Endothelial cell of umbilical vein (primary cell): ENCODE measurements at regions not wholly inside any gene's neighbourhood (a gene's known extent, or its start where the extent isn't known, plus 50 kb on each side); places are given as distances from the start of the nearest gene placed in this dataset.

Source experiments
- POLR2A ChIP-seq: IDR thresholded peaks from 2 replicates; pipeline ENCODE4 v1.6.1; 2012; ENCODE audit warnings: low read depth, mild to moderate bottlenecking, control low read depth, low read length
- POLR2AphosphoS5 ChIP-seq: IDR thresholded peaks from 2 replicates; pipeline ENCODE4 v1.6.1; 2012; ENCODE audit warnings: low read depth, mild to moderate bottlenecking, control low read depth, low read length, moderate library complexity; ENCODE audit not compliant: insufficient read depth
- TF ChIP-seq, protein P1 (sequence below), 2 donors: IDR thresholded peaks; 1 replicate in 1 of 2; 2 replicates in 1 of 2; pipeline ENCODE4 v1.5.1; 2011; ENCODE audit warnings: low read length in 2 of 2, mild to moderate bottlenecking in 2 of 2, moderate library complexity in 2 of 2, control low read depth in 1 of 2, inconsistent platforms in 1 of 2, low read depth in 1 of 2; ENCODE audit not compliant: insufficient read depth in 1 of 2; ENCODE audit errors: extremely low read depth in 1 of 2

DNA sequence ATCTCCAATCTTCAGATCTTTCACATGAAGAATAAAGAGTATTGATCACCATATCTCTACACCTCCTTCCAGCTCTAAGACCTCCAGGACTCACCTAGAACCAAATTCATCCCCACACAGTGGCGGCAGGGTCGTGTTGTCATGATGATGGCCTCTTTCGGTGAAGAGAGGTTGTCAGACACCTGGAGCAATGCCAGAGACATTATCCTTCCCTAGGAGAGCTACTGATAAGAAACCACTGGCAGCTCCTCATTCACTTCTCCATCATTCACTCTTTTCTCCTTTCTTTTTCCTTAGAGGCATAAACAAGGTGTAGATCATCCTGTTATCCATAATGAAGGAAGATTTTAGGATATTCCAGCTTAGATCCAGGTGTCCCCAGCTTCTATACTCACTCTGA is 197.9 kb upstream of the TNP1 start:
- TF ChIP-seq, protein P1, sequence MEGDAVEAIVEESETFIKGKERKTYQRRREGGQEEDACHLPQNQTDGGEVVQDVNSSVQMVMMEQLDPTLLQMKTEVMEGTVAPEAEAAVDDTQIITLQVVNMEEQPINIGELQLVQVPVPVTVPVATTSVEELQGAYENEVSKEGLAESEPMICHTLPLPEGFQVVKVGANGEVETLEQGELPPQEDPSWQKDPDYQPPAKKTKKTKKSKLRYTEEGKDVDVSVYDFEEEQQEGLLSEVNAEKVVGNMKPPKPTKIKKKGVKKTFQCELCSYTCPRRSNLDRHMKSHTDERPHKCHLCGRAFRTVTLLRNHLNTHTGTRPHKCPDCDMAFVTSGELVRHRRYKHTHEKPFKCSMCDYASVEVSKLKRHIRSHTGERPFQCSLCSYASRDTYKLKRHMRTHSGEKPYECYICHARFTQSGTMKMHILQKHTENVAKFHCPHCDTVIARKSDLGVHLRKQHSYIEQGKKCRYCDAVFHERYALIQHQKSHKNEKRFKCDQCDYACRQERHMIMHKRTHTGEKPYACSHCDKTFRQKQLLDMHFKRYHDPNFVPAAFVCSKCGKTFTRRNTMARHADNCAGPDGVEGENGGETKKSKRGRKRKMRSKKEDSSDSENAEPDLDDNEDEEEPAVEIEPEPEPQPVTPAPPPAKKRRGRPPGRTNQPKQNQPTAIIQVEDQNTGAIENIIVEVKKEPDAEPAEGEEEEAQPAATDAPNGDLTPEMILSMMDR (IDR thresholded peaks at IDR 0.05; ENCODE audit: extremely low read depth in 1 of 2, insufficient read depth in 1 of 2, low read depth in 1 of 2, low read length in 2 of 2) = no peak
- TF ChIP-seq POLR2AphosphoS5 (no peak), POLR2A (no peak)
